Activated T-helper 1 cell treated with Interleukin-2 at 50 U/mL for 16 hours (primary cell): ENCODE measurements at regions not wholly inside any gene's neighbourhood (a gene's known extent, or its start where the extent isn't known, plus 50 kb on each side); places are given as distances from the start of the nearest gene placed in this dataset.

ENCODE experiments used
- DNase-seq: peaks from one replicate; pipeline ENCODE4 v3.0.0-alpha.2; 2020; ENCODE audit warnings: low read depth

GRCh38 chr4:11487139-11487538, 58.4 kb upstream of the HS3ST1 start:
- no peak for DNase-seq

DNA sequence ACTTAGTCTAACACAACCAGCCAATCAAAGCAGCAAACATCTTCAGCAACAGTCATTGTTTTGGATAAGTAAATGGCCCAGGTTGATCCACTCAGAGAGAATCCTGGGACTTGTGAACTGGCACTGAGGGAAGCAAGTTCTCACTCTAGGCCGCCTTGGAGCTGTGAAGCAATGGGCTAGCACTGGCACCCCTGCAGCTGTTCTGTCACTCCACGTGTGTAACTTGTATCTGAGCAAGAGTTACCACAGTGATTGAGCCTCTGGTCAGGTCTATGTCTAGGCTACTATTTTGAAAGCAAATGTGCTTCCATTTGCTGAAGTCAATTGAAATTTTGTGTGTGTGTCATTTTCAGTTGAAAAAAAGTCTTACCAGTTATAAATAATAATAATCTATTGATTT, 57.2 kb upstream of the HS3ST1 start:
- DNase-seq, result no peak

DNA sequence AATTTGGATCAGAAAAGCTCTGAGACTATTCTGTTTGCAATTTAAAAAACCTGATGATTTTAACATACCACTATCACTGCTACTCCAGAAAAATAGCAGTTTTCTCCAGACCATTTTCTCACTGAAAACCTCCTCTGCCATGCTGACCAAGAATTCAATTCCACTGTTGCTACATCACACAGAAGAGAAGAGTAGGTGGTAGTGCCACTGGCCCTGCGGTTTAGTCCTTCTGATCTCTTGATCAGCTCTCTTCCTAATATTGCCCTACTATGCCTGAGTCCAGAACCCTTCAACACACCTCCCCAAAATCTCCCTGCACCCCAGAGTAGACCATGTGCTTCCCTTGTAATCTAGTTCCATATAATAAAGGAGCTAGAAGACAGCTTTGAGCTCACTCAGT, 55.8 kb upstream of the HS3ST1 start:
- DNase-seq, result no peak

- DNase-seq, result no peak
Measured at GRCh38 chr4:11483046-11483445, 54.4 kb upstream of the HS3ST1 start.

- DNase-seq, result no peak
Measured at GRCh38 chr4:11480683-11481082, 52.0 kb upstream of the HS3ST1 start.
